ENCODE measurements at regions not wholly inside any gene's neighbourhood (a gene's known extent, or its start where the extent isn't known, plus 50 kb on each side); places are given as distances from the start of the nearest gene placed in this dataset.

DNA sequence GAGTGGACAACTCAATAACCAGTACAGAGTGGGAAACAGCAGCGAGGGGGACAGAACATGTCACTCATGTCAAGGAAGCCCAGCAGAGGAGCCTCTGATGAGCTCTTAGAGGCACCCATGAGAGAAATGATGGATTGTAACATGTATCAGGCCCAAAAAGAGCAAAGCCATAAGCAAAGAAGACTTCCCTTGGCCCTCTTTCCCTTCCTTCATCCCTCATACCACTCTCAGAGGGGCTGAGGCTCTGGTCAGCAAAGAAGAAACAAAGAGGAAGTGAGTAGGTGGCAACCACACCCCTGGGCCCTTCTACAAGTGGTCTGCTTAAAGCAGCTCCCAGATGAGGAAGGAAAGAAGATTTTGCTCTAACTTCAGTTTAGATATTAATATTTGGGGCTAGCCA lies 112.8 kb downstream of the CDC42EP3 start:
- no peak for TF ChIP-seq TAF1 (IDR thresholded peaks at IDR 0.05; ENCODE audit: low read depth, low read length)
- no peak for TF ChIP-seq CHD2 (IDR thresholded peaks at IDR 0.05; ENCODE audit: low read length)
- TF ChIP-seq EZH2 (IDR thresholded peaks at IDR 0.05; ENCODE audit: low read depth, low read length, severe bottlenecking), result no peak
- no peak for TF ChIP-seq GABPA (IDR thresholded peaks at IDR 0.05; ENCODE audit: borderline replicate concordance, insufficient read depth, low read length)
- TF ChIP-seq BCL11A (IDR thresholded peaks at IDR 0.05; ENCODE audit: low read depth in 2 of 2, low read length in 2 of 2), result no peak
- no peak for TF ChIP-seq POLR2AphosphoS5 (IDR thresholded peaks at IDR 0.05; ENCODE audit: low read depth, low read length)
- TF ChIP-seq, protein P1, sequence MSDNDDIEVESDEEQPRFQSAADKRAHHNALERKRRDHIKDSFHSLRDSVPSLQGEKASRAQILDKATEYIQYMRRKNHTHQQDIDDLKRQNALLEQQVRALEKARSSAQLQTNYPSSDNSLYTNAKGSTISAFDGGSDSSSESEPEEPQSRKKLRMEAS (IDR thresholded peaks at IDR 0.05), result no peak
- TF ChIP-seq, protein P2, sequence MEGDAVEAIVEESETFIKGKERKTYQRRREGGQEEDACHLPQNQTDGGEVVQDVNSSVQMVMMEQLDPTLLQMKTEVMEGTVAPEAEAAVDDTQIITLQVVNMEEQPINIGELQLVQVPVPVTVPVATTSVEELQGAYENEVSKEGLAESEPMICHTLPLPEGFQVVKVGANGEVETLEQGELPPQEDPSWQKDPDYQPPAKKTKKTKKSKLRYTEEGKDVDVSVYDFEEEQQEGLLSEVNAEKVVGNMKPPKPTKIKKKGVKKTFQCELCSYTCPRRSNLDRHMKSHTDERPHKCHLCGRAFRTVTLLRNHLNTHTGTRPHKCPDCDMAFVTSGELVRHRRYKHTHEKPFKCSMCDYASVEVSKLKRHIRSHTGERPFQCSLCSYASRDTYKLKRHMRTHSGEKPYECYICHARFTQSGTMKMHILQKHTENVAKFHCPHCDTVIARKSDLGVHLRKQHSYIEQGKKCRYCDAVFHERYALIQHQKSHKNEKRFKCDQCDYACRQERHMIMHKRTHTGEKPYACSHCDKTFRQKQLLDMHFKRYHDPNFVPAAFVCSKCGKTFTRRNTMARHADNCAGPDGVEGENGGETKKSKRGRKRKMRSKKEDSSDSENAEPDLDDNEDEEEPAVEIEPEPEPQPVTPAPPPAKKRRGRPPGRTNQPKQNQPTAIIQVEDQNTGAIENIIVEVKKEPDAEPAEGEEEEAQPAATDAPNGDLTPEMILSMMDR (IDR thresholded peaks at IDR 0.05; ENCODE audit: control extremely low read depth in 1 of 3, insufficient read depth in 1 of 3, low read depth in 1 of 3, low read length in 3 of 3), result no peak
- no peak for TF ChIP-seq JUN (IDR thresholded peaks at IDR 0.05; ENCODE audit: low read depth, low read length)

All from H1 (cell line).